Kidney capillary endothelial cell (primary cell): ENCODE measurements at regions not wholly inside any gene's neighbourhood (a gene's known extent, or its start where the extent isn't known, plus 50 kb on each side); places are given as distances from the start of the nearest gene placed in this dataset.

ENCODE experiments used
- DNase-seq: peaks from one replicate; pipeline ENCODE4 v3.0.0-alpha.2; 2018; ENCODE audit warnings: low spot score

DNA sequence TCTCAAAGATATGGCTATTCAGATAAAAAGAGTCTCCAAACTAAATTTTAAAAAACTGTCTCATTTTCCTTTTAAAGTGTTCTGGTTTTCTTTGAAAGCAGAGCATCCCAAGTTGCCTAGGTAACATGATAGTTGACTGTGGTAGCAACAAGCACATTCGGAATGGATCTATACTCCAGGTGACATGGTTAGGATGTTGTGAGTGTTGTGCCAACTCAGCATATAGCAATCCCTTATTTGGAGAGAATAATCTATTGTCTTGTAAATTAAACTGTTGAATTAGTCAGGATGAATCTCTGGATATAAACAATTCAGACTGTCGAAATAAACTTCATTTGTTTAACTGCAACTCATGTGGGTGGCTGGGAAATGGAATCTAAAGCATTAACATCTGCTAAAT, 418.6 kb downstream of the TUSC7 start:
- DNase-seq: no peak

GRCh38 chr3:117128872-117129271, 419.3 kb downstream of the TUSC7 start:
- DNase-seq: no peak

DNA sequence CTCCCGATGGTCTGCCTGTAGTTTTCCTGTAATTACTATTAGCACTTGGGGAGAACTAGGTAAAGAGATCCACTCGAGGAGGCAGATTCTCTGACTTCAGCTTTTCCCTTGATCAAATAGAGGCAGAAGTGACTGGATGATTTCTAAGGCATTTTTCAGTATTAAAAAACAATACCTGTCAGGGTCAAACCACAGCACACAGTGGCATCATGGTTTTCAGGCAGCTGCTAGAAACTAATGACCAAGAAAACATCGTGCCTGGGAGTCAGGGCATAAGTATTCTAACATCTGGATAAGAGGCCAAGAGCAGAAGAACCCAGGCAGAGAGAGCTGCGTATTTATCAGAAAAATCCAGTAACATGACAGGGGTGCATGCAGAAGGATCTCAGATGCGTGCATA, 419.9 kb downstream of the TUSC7 start:
- no peak for DNase-seq

- DNase-seq: no peak
Measured at GRCh38 chr3:117130222-117130621, 420.6 kb downstream of the TUSC7 start.

- no peak for DNase-seq
Measured at GRCh38 chr3:117131259-117131658, 421.7 kb downstream of the TUSC7 start.

- no peak for DNase-seq
Measured at GRCh38 chr3:117133066-117133465, 423.5 kb downstream of the TUSC7 start.

- no peak for DNase-seq
Measured at GRCh38 chr3:117135207-117135606, 425.6 kb downstream of the TUSC7 start.

DNA sequence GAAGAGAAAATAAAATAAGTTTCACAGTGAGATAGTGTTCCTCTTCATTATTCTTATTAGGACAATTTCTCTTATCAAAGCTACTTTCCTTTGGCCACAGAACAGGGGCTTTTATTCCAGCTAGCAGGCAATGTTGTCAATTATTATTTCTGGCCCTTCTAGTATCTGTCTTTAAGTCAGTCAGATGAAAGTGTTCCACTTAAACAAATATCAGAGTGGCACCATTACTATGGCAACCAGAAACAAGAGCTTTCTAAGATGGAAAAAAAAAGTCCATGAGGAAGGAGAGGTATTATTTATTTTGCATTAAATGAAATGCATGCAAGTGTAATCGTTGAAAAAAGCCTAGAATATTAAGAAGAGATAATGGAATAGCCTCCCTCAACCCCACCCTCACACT, 426.4 kb downstream of the TUSC7 start:
- DNase-seq: no peak

- no peak for DNase-seq
Measured at GRCh38 chr3:117137065-117137464, 427.5 kb downstream of the TUSC7 start.

DNA sequence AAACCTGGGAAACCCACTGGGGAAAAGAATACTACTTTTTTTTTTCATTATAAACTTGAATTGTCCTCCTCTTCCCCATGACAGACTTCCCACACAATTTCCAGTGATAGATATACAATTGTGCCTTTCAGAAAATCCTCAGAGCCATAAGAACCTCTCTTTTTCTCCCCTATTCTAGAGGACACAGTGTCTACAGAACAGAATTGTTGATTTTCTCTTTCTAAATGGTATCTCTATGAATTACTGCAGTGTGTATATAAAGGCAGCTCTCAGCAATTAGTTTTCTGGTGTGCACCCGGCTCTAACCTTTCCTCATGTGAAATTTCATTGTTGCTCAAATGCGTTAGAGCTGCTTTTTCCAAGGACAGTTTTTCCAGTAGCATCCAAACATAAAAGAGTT, 430.1 kb downstream of the TUSC7 start:
- DNase-seq: no peak

DNA sequence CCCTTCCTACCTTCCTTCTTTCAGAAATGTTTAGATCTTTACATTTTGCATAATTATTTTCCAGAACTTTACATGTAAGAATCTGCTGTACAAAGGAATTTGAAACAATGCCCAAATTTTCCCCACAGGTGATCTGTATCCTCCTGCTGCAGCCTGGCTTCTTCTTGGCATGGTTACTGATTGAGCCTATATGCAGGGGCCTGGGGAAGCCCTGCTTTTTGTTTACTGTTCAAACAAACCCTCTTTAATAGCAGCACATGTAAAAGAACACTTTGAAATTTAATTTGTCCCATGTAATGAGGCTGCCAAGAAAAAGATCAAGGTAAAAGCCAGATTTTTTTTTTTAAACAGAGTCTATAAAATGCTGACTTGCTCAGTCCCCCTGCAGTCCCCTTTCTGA, 432.2 kb downstream of the TUSC7 start:
- DNase-seq: no peak

DNA sequence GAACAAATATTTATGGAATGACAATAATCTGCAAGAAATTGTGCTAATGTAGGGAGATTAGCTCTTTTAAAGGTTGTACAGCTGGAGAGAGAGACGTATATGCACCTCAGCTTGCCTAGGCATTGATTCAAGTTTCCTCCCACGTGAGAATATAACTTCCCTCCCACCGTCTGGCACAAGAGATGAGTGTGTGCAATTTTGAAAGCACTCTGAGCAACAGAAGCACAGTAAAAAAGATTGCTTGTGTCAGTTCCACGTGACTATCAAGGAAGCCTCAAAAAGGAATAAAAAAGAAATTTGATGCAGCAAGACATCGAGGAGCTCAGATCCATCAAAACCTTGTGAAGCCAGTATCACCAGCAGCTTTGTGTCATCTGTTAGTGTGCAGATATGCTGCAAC, 435.3 kb downstream of the TUSC7 start:
- no peak for DNase-seq

DNA sequence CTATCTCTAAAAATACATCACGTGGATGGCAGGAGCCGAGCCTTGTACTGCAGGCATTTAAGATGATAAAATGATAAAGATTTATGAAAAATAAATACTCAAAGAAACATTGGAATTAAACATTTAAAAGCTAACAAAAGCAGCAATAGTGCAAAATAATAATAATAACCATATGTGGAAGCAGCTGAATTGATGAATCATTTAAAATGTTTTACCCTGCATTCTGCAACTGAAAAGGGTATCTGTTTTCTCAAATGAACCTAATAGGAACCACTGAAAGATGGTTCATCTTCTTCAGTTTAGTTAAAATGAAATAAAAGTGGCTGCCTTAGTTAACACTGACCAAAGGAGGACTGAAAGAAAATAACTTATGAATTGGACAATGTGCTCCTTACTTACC, 436.1 kb downstream of the TUSC7 start:
- DNase-seq: no peak

- DNase-seq: no peak
Measured at GRCh38 chr3:117146571-117146970, 437.0 kb downstream of the TUSC7 start.

DNA sequence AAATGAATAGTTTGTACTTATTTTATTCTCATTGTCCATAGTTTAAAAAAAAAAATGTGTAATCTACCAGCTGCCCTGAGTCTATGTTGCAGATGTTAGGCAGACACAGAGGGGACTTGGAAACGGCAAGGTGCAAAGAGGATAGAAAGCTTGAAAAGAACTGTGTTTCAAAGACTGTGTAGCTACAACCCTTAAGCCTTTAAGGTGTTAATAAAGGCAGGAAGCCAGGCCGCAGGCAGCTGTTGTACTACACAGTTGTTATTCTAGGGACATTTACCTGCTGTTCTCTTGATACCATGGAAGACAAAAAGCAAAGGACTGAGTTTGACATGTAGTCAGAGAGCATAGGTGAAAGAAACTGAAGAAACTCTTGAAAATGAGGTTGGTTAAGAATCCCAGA, 440.0 kb downstream of the TUSC7 start:
- DNase-seq: no peak

DNA sequence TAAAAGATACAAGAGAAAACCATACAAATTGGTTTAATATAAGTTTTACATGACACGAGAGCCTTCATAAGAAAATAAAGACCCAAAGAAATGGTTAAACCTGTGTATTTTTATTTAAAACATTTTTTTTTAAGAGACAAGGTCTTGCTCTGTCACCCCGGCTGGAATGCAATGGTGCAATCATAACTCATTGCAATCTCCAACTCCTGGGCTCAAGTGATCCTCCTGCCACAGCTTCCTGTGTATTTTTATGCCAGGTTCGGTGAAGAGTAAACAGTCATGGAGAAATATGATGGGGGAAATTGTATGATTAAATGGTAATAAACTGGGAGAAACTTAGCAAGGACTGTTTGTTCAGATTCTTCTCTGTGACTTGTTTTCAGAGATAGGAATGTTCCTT, 441.0 kb downstream of the TUSC7 start:
- no peak for DNase-seq

DNA sequence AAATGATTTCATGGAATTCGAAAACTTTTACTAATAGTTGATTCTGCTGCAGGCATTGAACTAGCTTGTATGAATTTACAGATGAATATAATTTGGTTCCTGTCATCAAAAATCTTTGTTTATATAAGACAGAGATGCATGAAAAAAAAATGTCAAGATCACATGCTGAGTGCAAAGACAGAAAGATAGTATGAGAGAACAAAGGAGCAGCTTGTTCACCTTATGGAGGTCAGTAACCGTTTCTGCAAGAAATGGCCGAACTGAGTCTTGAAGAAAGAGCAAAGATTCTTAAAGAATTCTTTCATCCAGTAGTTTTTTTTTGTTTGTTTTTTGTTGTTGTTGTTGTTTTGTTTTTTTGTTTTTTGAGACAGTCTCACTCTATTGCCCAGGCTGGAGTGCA, 450.6 kb downstream of the TUSC7 start:
- no peak for DNase-seq

GRCh38 chr3:117161816-117162215, 452.2 kb downstream of the TUSC7 start:
- no peak for DNase-seq

- no peak for DNase-seq
Measured at GRCh38 chr3:117165176-117165575, 455.6 kb downstream of the TUSC7 start.

GRCh38 chr3:117165601-117166051, 456.0 kb downstream of the TUSC7 start:
- DNase-seq: no peak

- no peak for DNase-seq
Measured at GRCh38 chr3:117168896-117169295, 459.3 kb downstream of the TUSC7 start.

GRCh38 chr3:117170094-117170493, 460.5 kb downstream of the TUSC7 start:
- no peak for DNase-seq

GRCh38 chr3:117171124-117171523, 461.5 kb downstream of the TUSC7 start:
- no peak for DNase-seq

DNA sequence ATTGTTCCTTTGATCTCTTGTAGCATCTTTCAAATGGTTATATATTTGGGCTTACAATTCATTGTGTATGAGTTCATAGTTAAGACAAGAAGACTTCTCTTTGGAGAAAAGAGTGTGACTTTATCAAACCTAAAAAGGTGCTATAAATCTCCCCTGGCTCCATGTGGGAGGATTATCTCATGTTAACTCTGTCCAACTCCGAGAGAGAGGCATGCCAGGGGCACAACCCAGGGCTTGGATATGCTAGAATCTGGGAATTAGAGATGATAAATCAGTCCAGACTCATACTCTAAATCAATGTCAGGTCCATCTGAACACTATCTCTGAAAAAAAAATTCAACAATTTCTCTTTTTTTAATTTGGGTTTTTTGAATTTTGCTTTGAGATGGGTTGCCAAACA, 462.8 kb downstream of the TUSC7 start:
- DNase-seq: no peak

DNA sequence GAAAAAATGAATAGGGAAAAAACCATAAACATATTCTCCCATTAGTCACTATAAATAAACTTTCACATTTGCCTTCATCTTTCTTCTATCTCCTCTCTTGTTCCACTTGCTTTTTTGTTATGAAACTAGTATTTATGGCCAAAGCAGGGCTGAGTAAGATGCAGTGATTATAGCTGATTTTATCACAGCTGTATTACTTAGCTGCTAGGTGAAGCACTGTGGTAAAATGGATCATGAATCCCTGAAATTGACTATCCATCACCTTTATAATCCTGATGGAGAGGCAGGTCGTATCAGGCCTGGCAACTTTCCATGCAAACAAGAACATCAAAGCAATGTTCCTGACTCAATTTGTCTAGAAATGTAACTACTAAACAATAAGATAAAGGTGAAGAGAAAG, 471.6 kb downstream of the TUSC7 start:
- DNase-seq: no peak
